ENCODE measurements at regions not wholly inside any gene's neighbourhood (a gene's known extent, or its start where the extent isn't known, plus 50 kb on each side); places are given as distances from the start of the nearest gene placed in this dataset.
"Not testable (repeated sequence)": the region's sequence is repeated elsewhere in the genome, so short reads cannot be mapped to it uniquely, and the experiment has no call there.

DNA sequence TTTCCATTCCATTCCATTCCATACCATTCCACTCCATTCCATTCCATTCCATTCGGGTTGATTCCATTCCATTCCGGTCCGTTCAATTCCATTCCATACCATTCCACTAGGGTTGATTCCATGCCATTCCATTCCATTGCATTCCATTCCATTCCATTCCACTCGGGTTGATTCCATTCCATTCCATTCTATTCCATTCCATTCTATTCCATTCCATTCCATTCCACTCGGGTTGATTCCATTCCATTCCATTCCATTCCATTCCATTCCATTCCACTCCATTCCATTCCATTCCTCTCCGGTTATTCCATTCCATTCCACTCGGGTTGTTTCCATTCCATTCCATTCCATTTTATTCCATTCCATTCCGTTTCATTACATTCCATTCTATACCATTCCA is 155.9 kb downstream of the CWH43 start:
- Mint-ChIP-seq H3K36me3 (ENCODE audit: low read depth) (peaks cover 13% of the 10 kb centered on the region), H3K9me3 (peaks cover 33% of the 10 kb centered on the region)
- DNase-seq; H3K4me3 Mint-ChIP-seq; H3K4me1 Mint-ChIP-seq (ENCODE audit: low read depth); H3K27me3 Mint-ChIP-seq; H3K27ac Mint-ChIP-seq: not testable (repeated sequence)

- H3K27ac Mint-ChIP-seq; DNase-seq; H3K4me1 Mint-ChIP-seq (ENCODE audit: low read depth); H3K27me3 Mint-ChIP-seq; H3K4me3 Mint-ChIP-seq: not testable (repeated sequence)
- Mint-ChIP-seq H3K36me3 (ENCODE audit: low read depth) (peaks cover 17% of the 10 kb centered on the region), H3K9me3 (peaks cover 46% of the 10 kb centered on the region)
Observed at GRCh38 chr4:49147143-49147542, 161.1 kb downstream of the CWH43 start.

DNA sequence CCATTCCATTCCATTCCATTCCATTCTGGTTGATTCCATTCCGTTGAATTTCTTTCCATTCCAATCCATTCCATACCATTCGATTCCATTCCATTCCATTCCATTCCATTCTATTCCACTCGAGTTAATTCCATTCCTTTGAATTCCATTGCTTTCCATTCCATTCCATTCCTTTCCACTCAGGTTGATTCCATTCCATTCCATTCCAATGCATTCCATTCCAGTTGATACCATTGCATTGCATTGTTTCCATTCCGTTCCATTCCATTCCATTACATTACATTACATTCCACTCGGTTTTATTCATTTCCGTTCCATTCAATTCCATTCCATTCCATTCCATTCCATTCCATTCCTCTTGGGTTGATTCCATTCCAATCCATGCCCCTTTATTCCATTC is 161.5 kb downstream of the CWH43 start:
- not testable (repeated sequence) for H3K27me3 Mint-ChIP-seq; H3K4me3 Mint-ChIP-seq; H3K27ac Mint-ChIP-seq; DNase-seq; H3K4me1 Mint-ChIP-seq (ENCODE audit: low read depth)
- Mint-ChIP-seq H3K36me3 (ENCODE audit: low read depth) (peaks cover 17% of the 10 kb centered on the region), H3K9me3 (peaks cover 46% of the 10 kb centered on the region)

GRCh38 chr4:49149006-49149975 is 163.2 kb downstream of the CWH43 start:
- not testable (repeated sequence) for H3K4me1 Mint-ChIP-seq (ENCODE audit: low read depth); H3K27me3 Mint-ChIP-seq; H3K4me3 Mint-ChIP-seq; DNase-seq; H3K27ac Mint-ChIP-seq
- Mint-ChIP-seq H3K36me3 (ENCODE audit: low read depth) (peaks cover 22% of the 10 kb centered on the region), H3K9me3 (peaks cover 47% of the 10 kb centered on the region)

GRCh38 chr4:49150351-49151083 is 164.4 kb downstream of the CWH43 start:
- H3K36me3 Mint-ChIP-seq (ENCODE audit: low read depth): peaks cover 25% of the 10 kb centered on the region
- H3K27ac Mint-ChIP-seq: not testable (repeated sequence)

DNA sequence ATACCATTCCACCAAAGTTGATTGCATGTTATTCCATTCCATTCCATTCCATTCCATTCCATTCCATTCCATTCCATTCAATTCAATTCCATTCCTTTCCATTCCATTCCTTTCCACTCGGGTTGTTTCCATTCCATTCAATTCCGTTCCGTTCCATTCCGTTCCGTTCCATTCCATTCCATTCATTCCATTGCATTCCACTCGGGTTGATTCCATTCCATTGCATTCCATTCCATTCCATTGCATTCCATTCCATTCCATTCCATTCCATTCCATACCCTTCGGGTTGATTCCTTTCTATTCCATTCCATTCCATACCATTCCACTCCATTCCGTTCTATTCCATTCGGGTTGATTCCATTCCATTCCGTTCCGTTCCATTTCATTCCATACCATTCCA is 166.9 kb downstream of the CWH43 start:
- DNase-seq; H3K27me3 Mint-ChIP-seq; H3K27ac Mint-ChIP-seq; H3K4me3 Mint-ChIP-seq; H3K4me1 Mint-ChIP-seq (ENCODE audit: low read depth): not testable (repeated sequence)
- peaks cover 60% of the 10 kb centered on the region for H3K9me3 Mint-ChIP-seq
- H3K36me3 Mint-ChIP-seq (ENCODE audit: low read depth): peaks cover 26% of the 10 kb centered on the region

More at GRCh38 chr4:49150351-49151083, 164.4 kb downstream of the CWH43 start:
- not testable (repeated sequence) for H3K4me1 Mint-ChIP-seq (ENCODE audit: low read depth); H3K4me3 Mint-ChIP-seq; DNase-seq; H3K27me3 Mint-ChIP-seq
- H3K9me3 Mint-ChIP-seq: peaks cover 50% of the 10 kb centered on the region

- DNase-seq; H3K4me3 Mint-ChIP-seq; H3K27ac Mint-ChIP-seq; H3K4me1 Mint-ChIP-seq (ENCODE audit: low read depth); H3K27me3 Mint-ChIP-seq: not testable (repeated sequence)
- Mint-ChIP-seq H3K36me3 (ENCODE audit: low read depth) (peaks cover 23% of the 10 kb centered on the region), H3K9me3 (peaks cover 54% of the 10 kb centered on the region)
Observed at GRCh38 chr4:49154308-49155103, 168.4 kb downstream of the CWH43 start.

DNA sequence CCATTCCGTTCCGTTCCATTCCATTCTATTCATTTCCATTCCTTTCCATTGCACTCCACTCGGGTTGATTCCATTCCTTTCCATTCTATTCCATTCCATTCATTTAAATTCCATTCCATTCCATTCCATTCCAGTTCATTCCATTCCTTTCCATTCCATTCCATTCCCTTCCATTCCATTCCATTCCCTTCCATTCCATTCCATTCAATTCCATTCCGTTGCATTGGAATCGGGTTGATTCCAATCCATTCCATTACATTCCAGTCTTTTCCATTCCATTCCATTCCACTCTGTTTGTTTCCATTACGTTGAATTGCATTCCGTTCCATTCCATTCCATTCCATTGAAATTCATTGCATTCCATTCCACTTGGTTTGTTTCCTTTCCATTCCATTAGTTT is 169.2 kb downstream of the CWH43 start:
- Mint-ChIP-seq H3K36me3 (ENCODE audit: low read depth) (peaks cover 20% of the 10 kb centered on the region), H3K9me3 (peaks cover 50% of the 10 kb centered on the region)
- not testable (repeated sequence) for H3K27ac Mint-ChIP-seq; H3K4me1 Mint-ChIP-seq (ENCODE audit: low read depth); DNase-seq; H3K27me3 Mint-ChIP-seq; H3K4me3 Mint-ChIP-seq

- H3K27me3 Mint-ChIP-seq; H3K27ac Mint-ChIP-seq; H3K4me3 Mint-ChIP-seq; DNase-seq; H3K4me1 Mint-ChIP-seq (ENCODE audit: low read depth): not testable (repeated sequence)
- Mint-ChIP-seq H3K36me3 (ENCODE audit: low read depth) (peaks cover 17% of the 10 kb centered on the region), H3K9me3 (peaks cover 42% of the 10 kb centered on the region)
Observed at GRCh38 chr4:49156309-49156708, 170.2 kb downstream of the CWH43 start.

GRCh38 chr4:49157630-49158029 is 171.6 kb downstream of the CWH43 start:
- not testable (repeated sequence) for H3K27me3 Mint-ChIP-seq; H3K4me1 Mint-ChIP-seq (ENCODE audit: low read depth); DNase-seq; H3K27ac Mint-ChIP-seq; H3K4me3 Mint-ChIP-seq
- H3K36me3 Mint-ChIP-seq (ENCODE audit: low read depth): peaks cover 17% of the 10 kb centered on the region
- peaks cover 42% of the 10 kb centered on the region for H3K9me3 Mint-ChIP-seq

- not testable (repeated sequence) for H3K4me3 Mint-ChIP-seq; H3K27me3 Mint-ChIP-seq; H3K36me3 Mint-ChIP-seq (ENCODE audit: low read depth); H3K4me1 Mint-ChIP-seq (ENCODE audit: low read depth); H3K27ac Mint-ChIP-seq; DNase-seq
- peaks cover 15% of the 10 kb centered on the region for H3K9me3 Mint-ChIP-seq
Observed at GRCh38 chr4:49161111-49161541, 175.1 kb downstream of the CWH43 start.

DNA sequence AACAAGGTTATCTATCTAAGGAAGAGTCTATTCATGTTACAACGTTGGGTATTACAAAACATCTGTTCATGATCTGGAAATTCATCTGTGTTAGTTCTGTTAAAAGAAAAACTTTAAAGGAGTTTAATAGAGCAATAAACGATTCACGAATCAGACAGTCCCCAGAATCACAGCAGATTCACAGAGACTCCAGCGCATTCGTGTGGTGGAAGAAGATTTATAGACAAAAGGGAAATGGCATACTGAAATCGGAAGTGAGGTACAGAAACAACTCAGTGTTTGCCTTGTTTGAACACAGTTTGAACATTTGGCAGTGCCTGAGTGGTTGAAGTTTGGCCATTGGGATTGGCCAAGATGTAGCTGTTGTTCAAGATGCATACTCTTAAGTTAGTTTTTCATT is 178.8 kb downstream of the CWH43 start:
- DNase-seq; H3K9me3 Mint-ChIP-seq; H3K4me3 Mint-ChIP-seq; H3K27me3 Mint-ChIP-seq; H3K4me1 Mint-ChIP-seq (ENCODE audit: low read depth); H3K27ac Mint-ChIP-seq; H3K36me3 Mint-ChIP-seq (ENCODE audit: low read depth): not testable (repeated sequence)

DNA sequence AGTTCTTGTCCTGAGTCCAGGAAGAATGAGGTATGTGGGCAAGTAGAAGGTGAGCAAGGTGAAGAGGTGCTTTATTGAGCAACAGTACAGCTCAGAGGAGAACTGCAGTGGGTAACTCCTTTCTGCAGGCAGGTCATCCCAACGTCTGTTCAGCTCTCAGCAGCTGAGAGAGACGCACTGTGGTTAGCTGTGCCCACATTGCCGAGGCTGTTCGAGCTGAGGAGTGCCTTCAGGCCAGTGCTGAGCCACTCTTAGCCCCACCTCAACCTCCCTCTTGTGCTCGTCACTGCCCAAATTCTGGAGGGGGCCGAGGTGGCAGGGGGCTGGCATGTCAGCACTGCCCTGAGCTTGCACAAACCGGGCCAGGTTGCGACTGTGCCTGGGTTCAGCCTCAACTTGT is 191.8 kb downstream of the CWH43 start:
- not testable (repeated sequence) for H3K9me3 Mint-ChIP-seq; H3K27me3 Mint-ChIP-seq; H3K36me3 Mint-ChIP-seq (ENCODE audit: low read depth); H3K4me1 Mint-ChIP-seq (ENCODE audit: low read depth); H3K27ac Mint-ChIP-seq; DNase-seq; H3K4me3 Mint-ChIP-seq

GRCh38 chr4:49181088-49181487 is 195.0 kb downstream of the CWH43 start:
- not testable (repeated sequence) for H3K9me3 Mint-ChIP-seq; H3K27me3 Mint-ChIP-seq; H3K4me3 Mint-ChIP-seq; H3K36me3 Mint-ChIP-seq (ENCODE audit: low read depth); DNase-seq; H3K27ac Mint-ChIP-seq; H3K4me1 Mint-ChIP-seq (ENCODE audit: low read depth)
